ENCODE measurements at regions not wholly inside any gene's neighbourhood (a gene's known extent, or its start where the extent isn't known, plus 50 kb on each side); places are given as distances from the start of the nearest gene placed in this dataset.

DNA sequence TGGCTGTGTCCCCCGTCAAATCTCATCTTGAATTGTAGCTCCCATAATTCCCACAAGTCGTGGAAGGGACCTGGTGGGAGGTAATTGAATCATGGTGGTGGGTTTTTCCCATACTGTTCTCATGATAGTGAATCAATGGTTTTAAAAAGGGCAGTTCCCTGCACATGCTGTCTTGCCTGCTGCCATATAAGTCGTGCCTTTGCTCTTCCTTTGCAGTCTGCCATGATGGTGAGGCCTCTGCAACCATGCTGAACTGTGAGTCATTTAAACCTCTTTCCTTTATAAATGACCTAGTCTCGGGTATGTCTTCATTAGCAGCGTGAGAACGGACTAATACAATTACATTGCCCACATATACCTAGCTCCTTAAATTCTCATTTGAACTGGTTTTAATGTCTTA is 353.0 kb upstream of the KLF4 start:
- ChIA-PET POLR2A (ENCODE audit: unreplicated experiment) (no interaction called here), CTCF (no interaction called here)
- no peaks in the 10 kb centered on the region for H3K79me2 ChIP-seq (ENCODE audit: low read length)
- no peaks in the 10 kb centered on the region for H3F3A ChIP-seq (ENCODE audit: low read length, unreplicated experiment)
- no peaks in the 10 kb centered on the region for H3K36me3 ChIP-seq (ENCODE audit: low read depth, low read length)
- 0 out of 2 replicates have a peak, but pooled peaks cover under 1% of the 10 kb centered on the region for H3K4me1 ChIP-seq (ENCODE audit: insufficient read depth, low read length)
- H3K4me2 ChIP-seq (ENCODE audit: low read length) = no peak overlapping the region
- intact Hi-C loops (cut with micrococcal nuclease) = loop anchor here (10.0 kb wide), 1 partner anchor 358 kb away; the partner anchor contains the start of gene KLF4
- BruUV-seq (replicated peaks) = no TSS peak
- no peak for DNase-seq
- H4K20me1 ChIP-seq (ENCODE audit: low read length) = no peaks in the 10 kb centered on the region
- H3K9ac ChIP-seq (ENCODE audit: low read length) = no peak overlapping the region
- no peaks in the 10 kb centered on the region for H3K9me3 ChIP-seq (ENCODE audit: low read length)
- no peaks in the 10 kb centered on the region for H3K9me2 ChIP-seq (replicated peaks; ENCODE audit: low read length)
- no peak overlapping the region for H3K27ac ChIP-seq (ENCODE audit: low read length)
- no peaks in the 10 kb centered on the region for H3K27me3 ChIP-seq (ENCODE audit: low read length)
- no peak overlapping the region for H3K4me3 ChIP-seq (ENCODE audit: low read length)
- H2AFZ ChIP-seq (ENCODE audit: low read length) = no peak overlapping the region
- no peak for ATAC-seq
- TF ChIP-seq EZH2 (IDR thresholded peaks at IDR 0.05; ENCODE audit: low read length, unreplicated experiment) (no peak), EZH2phosphoT487 (IDR thresholded peaks at IDR 0.05; ENCODE audit: borderline replicate concordance, low read length) (no peak)
- TF ChIP-seq, protein P1, sequence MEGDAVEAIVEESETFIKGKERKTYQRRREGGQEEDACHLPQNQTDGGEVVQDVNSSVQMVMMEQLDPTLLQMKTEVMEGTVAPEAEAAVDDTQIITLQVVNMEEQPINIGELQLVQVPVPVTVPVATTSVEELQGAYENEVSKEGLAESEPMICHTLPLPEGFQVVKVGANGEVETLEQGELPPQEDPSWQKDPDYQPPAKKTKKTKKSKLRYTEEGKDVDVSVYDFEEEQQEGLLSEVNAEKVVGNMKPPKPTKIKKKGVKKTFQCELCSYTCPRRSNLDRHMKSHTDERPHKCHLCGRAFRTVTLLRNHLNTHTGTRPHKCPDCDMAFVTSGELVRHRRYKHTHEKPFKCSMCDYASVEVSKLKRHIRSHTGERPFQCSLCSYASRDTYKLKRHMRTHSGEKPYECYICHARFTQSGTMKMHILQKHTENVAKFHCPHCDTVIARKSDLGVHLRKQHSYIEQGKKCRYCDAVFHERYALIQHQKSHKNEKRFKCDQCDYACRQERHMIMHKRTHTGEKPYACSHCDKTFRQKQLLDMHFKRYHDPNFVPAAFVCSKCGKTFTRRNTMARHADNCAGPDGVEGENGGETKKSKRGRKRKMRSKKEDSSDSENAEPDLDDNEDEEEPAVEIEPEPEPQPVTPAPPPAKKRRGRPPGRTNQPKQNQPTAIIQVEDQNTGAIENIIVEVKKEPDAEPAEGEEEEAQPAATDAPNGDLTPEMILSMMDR (conservative IDR thresholded peaks at IDR 0.05; ENCODE audit: low read depth, low read length) = no peak

DNA sequence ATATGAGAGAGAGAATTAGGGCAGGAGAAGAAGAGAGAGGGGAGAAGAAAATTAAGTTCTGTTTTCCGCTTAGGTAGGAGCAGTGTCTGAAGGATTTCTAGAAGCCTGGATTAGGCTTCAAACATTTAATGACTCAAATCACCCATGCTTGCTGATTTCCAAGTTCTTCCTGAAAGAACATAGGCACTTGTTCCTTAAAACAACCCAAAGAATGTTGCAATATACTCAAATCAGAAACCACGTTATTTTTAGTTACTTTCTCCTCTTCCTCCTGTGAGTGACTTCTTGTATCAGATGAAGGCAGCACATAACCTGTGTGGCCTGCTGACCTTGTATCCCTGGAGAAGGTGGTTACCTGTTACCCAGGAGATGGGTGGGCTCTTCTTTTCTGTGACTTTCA is 351.5 kb upstream of the KLF4 start:
- POLR2A ChIA-PET (ENCODE audit: unreplicated experiment) = no interaction called here
- BruUV-seq (replicated peaks) = no TSS peak
- no peaks in the 10 kb centered on the region for H3K79me2 ChIP-seq (ENCODE audit: low read length)

DNA sequence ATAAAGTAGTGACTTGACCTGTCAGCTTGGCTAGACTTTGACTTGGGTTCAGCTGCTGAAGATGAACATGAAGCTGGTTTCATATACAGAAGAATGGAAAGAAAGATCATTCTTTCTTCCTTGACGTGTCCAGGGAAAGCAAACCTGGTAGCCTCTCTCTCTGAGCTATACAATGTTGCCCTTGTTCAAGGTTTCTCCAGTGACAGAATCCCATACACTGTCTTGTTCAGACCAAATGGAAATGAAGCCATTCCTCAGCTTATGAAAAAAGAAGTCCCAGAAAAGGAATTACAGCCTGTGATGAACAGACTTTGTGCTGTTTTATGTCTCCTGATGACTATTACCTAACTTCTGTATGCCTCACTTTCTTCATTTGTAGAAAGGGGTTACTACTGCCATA is 349.8 kb upstream of the KLF4 start:
- Histone ChIP-seq H3K9me2 (replicated peaks; ENCODE audit: low read length) (no peaks in the 10 kb centered on the region), H3K4me3 (ENCODE audit: low read length) (no peak overlapping the region), H3K4me2 (ENCODE audit: low read length) (no peak overlapping the region), H3K4me1 (ENCODE audit: insufficient read depth, low read length) (no peaks in the 10 kb centered on the region), H3K36me3 (ENCODE audit: low read depth, low read length) (no peaks in the 10 kb centered on the region), H2AFZ (ENCODE audit: low read length) (no peak overlapping the region), H3K27me3 (ENCODE audit: low read length) (no peaks in the 10 kb centered on the region), H3K9ac (ENCODE audit: low read length) (no peak overlapping the region), H3K9me3 (ENCODE audit: low read length) (no peaks in the 10 kb centered on the region), H4K20me1 (ENCODE audit: low read length) (no peaks in the 10 kb centered on the region), H3K27ac (ENCODE audit: low read length) (no peak overlapping the region), H3F3A (ENCODE audit: low read length, unreplicated experiment) (no peaks in the 10 kb centered on the region), H3K79me2 (ENCODE audit: low read length) (no peaks in the 10 kb centered on the region)
- POLR2A ChIA-PET (ENCODE audit: unreplicated experiment) = no interaction called here
- BruUV-seq (replicated peaks) = no TSS peak
- ATAC-seq = no peak
- CTCF ChIA-PET = no interaction called here
- intact Hi-C loops (cut with micrococcal nuclease) = no loop called here
- DNase-seq = no peak
- TF ChIP-seq, protein P1 (conservative IDR thresholded peaks at IDR 0.05; ENCODE audit: low read depth, low read length) = no peak
- TF ChIP-seq EZH2 (IDR thresholded peaks at IDR 0.05; ENCODE audit: low read length, unreplicated experiment) (no peak), EZH2phosphoT487 (IDR thresholded peaks at IDR 0.05; ENCODE audit: borderline replicate concordance, low read length) (no peak)

More for the DNA sequence above, 351.5 kb upstream of the KLF4 start:
- Histone ChIP-seq H3K27ac (ENCODE audit: low read length) (no peak overlapping the region), H3K36me3 (ENCODE audit: low read depth, low read length) (no peaks in the 10 kb centered on the region), H3K4me1 (ENCODE audit: insufficient read depth, low read length) (no peaks in the 10 kb centered on the region), H3F3A (ENCODE audit: low read length, unreplicated experiment) (no peaks in the 10 kb centered on the region), H3K4me2 (ENCODE audit: low read length) (no peak overlapping the region), H3K4me3 (ENCODE audit: low read length) (no peak overlapping the region), H3K9ac (ENCODE audit: low read length) (no peak overlapping the region), H3K9me2 (replicated peaks; ENCODE audit: low read length) (no peaks in the 10 kb centered on the region), H2AFZ (ENCODE audit: low read length) (no peak overlapping the region), H4K20me1 (ENCODE audit: low read length) (no peaks in the 10 kb centered on the region), H3K27me3 (ENCODE audit: low read length) (no peaks in the 10 kb centered on the region), H3K9me3 (ENCODE audit: low read length) (no peaks in the 10 kb centered on the region)
- DNase-seq (no peak), ATAC-seq (no peak)
- CTCF ChIA-PET = no interaction called here
- TF ChIP-seq EZH2 (IDR thresholded peaks at IDR 0.05; ENCODE audit: low read length, unreplicated experiment) = no peak
- no peak for TF ChIP-seq EZH2phosphoT487 (IDR thresholded peaks at IDR 0.05; ENCODE audit: borderline replicate concordance, low read length)
- TF ChIP-seq, protein P1 (conservative IDR thresholded peaks at IDR 0.05; ENCODE audit: low read depth, low read length) = no peak
- intact Hi-C loops (cut with micrococcal nuclease) = loop anchor here (10.0 kb wide), 1 partner anchor 356 kb away; the partner anchor contains the start of gene KLF4
